NCI-H82 treated with DMSO at 0.1 percent for 48 hours (cell line): ENCODE measurements at regions not wholly inside any gene's neighbourhood (a gene's known extent, or its start where the extent isn't known, plus 50 kb on each side); places are given as distances from the start of the nearest gene placed in this dataset.
"Not testable (repeated sequence)": the region's sequence is repeated elsewhere in the genome, so short reads cannot be mapped to it uniquely, and the experiment has no call there.

Source experiments
- DNase-seq: peaks from one replicate; lab custom pipeline; 2025; ENCODE audit not compliant: unreplicated experiment; lab: John Stamatoyannopoulos, UW

DNA sequence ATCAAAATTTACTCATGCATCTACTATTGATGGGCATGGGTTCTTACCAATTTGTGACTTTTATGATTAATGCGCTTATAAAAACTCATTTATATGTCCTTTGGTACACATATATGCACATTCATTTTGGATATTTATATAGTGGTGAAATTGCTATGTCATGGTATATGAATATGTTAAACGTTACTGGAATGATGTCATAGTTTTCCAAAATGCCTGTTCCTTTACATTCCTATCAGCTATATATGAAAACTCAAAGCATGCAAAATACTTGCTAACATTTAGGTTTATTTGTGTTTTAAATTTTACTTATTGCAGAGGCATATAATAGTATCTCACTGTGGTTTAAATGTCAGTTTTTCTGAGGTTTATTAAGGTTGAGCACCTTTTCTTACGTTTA lies 1403.1 kb downstream of the HACE1 start:
- no peak for DNase-seq

DNA sequence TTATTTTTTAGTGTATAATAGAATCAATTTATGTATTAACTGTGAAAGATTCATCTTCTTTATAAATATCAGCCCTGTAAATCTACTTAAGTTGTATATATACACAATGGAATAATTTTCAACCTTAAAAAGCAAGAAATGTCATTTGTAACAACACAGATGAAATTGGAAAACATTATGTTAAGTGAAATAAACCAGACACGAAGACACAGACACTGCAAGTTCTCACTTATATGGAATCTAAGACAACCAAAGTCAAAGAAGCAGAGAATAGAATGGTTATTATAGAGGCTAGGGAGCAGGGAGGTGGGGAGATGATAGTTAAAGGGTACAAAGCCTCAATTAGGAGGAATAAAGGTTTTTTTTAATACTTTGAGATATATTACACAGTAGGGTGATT lies 1404.4 kb downstream of the HACE1 start:
- DNase-seq = no peak

DNA sequence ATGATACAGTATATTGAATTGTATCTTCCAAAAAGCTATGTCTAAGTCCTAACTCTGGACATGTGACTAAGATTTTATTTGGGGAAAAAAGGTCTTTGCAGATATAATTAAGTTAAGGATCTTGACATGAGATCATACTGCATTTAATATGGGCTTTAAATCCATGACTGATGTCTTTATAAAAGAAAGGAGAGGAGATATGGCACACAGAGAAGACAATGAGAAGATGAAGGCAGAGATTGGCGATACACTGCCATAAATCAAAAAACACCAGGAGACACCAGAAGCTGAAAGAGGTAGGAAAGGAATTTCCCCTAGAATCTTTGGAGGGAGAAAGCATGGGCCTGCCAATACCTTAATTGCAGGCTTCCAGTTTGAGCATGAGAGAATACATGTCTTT lies 1450.2 kb downstream of the HACE1 start:
- no peak for DNase-seq

DNA sequence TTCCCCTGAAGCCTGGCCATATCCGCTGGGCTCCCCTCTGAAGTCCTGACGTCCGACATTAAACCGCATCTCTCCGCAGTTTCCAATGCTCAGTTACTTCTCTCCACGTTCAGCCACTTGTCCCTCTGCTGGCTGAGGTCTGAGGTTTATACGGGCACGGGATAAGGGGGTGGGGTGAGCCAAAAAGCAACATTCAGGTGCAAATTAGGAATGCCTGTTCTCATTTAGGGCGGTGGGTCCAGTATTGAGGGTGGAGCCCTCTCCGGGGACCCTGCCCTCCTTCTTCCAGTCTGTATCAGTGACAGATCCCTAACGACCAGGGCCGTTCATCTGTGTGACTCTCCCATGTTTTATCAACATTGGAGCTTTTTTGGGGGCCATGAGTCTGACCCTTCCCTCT lies 1454.4 kb downstream of the HACE1 start:
- DNase-seq = no peak

DNA sequence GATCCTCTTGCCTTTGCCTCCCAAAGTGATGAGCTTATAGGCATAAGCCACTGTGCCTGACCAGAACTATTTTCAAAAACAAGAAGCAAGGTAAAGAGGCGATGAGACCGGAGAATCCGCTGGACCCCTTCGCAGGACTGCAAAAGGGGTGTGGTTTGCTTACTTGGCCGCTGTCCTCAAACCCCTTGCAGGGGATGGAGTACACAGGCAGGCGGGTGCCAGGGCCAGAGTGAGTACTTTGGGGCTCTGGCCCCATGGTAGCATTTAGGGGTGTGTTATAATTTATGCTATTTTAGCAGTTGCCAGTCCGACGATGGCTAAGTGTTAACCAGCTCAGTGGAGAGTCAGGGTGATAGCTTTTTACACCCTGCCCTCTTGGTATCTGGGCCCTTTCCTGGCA lies 1454.9 kb downstream of the HACE1 start:
- no peak for DNase-seq

DNA sequence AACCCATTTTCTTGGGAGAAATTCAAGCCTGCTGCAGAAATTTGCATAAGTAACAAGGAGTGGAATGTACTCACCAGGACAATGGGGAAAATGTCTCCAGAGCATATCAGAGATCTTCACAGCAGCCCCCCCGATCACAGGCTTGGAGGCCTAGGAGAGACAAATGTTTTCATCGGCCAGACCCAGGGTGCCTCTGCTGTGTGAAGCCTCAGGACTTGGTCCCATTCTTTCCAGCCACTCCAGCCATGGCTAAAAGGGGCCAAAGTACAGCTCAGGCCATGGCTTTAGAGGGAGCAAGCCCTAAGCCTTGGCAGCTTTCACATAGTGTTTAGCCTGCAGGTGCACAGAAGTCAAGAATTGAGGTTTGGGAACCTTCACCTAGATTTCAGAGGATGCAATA lies 1463.0 kb downstream of the HACE1 start:
- DNase-seq = no peak

DNA sequence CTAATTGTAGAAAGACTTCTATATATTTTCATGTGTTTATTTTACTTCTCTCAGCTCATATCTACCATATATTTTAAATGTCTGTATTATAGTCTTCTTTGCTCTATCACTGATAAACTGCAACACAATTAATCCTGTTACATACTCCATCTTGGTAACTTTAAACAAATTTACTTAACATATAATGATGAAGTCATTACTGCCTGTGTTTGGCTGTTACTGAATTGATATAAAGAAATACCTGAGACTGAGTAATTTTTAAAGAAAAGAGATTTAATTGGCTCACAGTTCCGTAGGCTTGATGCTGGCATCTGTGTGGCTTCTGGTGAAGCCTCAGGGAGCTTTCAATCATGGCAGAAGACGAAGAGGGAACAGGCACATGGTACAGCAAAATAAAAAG lies 1480.4 kb downstream of the HACE1 start:
- DNase-seq = no peak

DNA sequence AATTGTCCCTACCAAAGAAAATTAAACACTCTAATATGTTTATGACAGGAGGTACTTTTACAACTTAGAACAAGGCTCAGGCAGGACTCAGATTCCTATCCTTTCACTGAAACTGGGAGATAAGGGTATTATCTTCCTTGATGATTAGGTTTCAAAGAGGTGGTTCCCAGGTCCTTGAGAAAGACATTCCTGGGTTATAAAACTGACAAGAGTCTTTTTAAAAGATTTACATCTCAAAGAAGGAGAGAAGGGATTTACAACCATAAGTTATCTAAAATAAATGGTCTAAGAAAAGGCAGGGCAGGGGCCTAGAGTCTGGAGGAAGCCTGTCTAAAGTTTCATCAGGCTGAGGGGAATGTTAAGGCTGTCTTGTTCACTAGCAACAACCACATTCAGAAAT lies 1492.5 kb downstream of the HACE1 start:
- DNase-seq = no peak

DNA sequence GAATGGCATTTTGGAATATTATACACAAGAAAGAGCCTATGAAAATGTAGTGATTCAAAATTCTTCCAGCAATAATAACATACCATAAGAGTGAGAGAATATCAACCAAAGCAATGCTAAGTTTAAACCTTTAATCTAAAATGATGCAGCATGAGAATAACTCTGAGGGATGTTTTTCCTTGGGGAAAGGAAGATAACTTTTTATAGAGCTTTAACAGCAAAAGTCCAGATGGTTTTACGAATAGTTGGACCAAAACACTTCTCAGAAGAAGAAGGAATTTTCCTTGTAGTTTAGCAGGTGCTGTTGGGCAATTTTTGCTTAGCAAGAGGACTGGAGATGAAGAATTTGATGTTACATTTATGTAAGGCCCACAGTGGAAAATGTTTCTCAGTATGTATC lies 1503.2 kb downstream of the HACE1 start:
- DNase-seq = no peak

DNA sequence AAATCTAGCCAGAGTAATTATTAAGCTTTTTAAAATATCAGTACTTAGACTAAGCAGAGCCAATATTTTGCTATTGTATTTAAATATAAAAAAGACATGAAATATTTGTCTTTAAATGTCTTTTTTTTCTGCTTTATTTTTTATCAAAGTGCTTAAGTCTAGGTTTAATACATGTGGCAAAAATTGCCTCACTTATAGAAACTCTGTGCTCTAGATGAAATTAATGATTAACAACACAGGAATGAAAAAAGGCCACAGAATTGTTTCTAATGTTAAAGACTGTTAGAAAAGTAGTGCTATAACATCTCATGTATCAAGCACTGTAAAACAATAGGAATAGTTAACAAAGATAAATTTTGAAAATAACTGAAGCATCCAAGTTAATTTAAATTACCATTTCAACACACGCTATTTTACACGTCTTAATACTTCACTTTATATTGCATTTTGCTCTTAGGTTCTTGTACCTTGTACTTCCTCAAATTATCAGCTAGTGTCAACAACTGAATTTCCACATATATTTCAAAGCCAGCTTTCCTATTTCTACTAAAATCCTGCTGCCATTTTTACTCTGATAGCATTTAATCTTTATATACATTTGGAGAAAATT lies 1515.1 kb downstream of the HACE1 start:
- DNase-seq = no peak

DNA sequence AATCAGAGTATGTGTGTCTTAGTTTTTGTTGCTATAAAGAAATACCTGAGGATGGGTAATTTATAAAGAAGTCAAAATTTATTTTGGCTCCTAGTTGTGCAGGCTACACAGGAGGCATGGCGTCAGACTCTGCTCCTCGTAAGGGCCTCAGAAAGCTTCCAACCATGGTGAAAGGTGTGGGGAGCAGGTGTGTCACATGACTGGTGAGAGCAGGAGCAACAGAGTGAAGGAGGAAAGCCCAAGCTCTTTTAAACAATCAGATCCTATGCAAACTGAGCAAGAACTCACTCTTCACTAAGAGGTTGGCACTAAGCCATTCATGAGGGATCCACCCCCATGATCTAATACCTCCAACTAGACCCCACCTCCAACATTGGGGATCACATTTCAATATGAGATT lies 1524.3 kb downstream of the HACE1 start:
- no peak for DNase-seq

DNA sequence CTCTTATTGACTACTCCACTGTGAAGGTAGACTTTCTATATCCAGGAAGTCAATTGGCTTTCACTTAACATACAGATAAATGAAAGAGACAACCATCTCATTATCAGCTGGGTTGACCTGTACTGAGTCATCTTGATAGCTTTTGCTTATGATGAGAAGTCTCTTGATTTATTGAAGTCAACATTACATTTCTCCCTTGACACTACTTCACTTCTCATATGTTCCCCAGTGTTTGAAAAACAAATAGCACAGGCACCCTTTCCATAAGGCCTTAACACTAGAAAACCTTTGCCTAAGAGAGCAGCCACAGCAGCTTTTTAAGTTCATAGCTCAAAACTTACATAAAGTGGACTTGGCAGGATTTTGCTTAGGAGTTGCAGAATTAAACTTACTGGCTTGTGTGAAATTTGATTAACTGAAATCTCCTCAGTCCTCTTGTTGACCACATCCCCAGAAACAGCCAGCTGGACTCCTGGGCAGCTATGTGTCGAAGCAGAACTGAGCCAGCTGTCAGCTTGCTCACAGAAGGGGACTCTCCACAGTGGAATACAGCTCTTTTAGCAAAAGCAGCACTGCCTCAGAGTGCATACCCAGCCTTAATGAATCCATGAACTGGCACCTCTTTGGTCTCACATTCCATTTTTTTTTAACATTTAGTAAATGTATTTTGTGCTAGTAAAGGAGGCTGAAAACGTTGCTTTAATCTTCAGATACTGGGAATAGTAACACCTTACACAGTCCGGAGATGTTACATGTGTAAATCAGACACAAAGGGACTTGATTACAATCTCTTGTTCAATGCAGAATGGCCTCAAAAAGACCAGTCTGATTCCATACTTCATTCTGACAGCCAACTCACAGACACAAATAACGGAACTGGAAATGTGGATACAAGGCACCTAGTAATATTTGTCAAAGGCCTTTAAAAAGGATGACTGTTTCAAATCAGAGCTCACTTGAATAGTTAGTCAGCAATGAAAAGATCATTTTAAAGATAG lies 1532.7 kb downstream of the HACE1 start:
- peak; percentile 44 for DNase-seq

DNA sequence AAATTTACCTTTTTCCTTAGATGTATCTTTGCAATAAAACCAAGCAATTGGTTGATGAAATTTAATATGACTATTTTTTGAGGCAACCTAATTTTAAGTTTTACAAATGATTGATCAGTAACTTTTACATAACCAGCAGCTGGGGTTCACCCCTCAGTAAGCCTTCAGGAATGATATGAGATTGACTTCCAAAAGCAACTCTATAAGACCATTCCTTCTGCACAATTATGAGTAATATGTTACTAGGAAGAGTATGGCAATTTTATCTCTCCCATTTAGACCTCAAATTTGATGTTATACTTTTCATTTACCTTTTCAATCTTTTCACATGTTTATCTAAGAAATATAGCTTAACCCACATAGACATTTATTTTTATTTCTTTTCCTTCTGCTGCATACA lies 1546.3 kb downstream of the HACE1 start:
- no peak for DNase-seq

DNA sequence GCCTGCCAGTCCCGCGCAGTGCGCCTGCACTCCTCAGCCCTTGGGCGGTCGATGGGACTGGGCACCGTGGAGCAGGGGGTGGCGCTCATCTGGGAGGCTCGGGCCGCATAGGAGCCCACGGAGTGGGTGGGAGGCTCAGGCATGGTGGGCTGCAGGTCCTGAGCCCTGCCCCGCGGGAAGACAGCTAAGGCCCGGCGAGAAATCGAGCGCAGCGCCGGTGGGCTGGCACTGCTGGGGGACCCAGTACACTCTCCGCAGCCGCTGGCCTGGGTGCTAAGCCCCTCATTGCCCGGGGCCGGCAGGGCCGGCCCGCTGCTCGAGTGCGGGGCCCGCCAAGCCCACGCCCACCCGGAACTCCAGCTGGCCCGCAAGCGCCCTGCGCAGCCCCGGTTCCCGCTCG lies 1565.3 kb downstream of the HACE1 start:
- DNase-seq = not testable (repeated sequence)

DNA sequence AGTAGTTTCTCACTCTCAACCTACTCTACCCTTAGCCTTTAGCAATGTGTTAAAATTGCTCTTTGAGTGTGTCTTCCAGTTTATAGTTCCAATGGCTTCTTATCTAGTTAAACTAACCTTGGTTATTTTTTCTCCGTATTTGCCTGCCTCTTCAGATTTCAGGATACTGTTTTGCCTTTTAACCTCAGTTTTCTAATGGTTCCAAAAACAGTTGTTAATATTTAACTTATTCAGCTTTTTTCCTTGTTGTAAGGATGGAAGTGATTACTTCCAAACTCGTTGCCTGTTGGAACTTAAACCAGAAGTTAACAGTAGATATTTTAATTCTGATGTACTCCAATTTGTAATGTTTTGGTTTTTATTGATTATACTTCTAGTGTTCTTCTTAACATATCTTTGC lies 1574.9 kb downstream of the HACE1 start:
- DNase-seq = no peak

DNA sequence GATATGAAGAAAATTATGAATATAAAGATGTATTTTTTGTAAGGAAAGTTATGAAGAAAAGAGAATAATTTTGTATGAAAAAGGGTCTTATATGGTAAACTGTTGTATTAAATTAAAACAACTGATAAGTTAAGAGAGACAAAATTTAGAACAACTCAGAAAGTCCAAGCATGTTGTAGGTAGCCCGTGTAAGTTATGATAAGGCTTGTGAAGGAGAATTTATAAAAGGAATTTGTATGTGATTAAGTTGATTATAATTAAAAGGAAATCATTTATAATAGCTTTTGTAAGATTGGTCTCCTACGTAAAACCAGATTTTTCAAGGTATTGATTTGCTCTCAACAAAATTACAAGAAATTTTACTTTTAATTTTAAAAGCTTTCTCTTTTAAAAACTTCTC lies 1579.3 kb downstream of the HACE1 start:
- DNase-seq = no peak

DNA sequence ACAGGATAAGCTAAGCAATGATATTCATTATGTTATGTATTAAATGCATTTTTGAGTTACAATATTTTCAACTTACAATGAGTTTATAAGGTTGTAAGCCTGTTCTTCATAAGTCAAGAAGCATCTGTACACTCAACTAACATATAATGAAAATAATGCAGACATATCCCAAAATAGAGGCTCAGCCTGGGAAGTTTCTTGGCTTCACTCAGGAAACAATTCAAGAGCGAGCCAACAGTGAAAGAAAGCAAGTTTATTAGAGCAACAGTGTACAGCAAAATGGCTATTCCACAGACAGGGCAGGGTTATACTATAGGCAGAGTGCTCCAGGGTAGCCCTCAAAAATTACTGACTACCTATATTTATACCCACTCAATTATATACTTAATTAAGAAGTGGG lies 1581.8 kb downstream of the HACE1 start:
- no peak for DNase-seq

DNA sequence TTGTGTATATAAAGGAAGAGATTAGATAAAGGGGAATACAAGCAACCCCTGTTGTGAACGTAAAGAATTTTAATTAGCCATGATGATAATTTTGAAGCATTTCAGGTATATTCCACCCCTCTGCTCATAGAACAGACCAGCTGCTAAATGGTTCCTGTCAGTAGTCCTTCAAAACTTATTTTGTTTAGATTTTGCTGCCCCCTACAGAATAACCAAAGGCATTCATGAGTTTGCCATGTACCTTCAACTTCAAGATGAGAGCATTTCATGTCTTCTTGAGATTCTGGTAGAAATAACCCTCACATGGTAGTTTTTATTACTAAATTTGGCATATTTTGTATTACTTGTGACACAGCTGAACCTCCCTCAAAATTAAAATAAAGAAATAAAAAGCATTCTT lies 1586.7 kb downstream of the HACE1 start:
- DNase-seq = peak; percentile 35

DNA sequence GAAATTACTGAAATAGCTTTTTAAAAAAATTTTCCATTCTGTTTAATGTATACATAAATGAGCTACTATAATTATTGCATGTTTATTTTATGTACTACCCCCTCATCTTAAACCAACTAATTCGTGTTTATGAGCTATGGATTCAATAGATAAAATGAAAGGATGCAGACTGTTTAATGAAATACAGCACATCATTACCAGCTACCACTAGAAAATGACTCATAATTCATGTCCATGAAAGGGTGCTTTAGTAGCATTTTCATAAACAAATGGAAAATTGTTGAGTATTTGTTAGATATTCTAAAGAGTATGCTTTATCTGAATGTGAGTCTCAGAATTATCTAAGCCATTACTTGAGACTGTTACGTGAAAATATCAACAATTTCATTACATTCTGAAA lies 1590.1 kb downstream of the HACE1 start:
- DNase-seq = no peak

DNA sequence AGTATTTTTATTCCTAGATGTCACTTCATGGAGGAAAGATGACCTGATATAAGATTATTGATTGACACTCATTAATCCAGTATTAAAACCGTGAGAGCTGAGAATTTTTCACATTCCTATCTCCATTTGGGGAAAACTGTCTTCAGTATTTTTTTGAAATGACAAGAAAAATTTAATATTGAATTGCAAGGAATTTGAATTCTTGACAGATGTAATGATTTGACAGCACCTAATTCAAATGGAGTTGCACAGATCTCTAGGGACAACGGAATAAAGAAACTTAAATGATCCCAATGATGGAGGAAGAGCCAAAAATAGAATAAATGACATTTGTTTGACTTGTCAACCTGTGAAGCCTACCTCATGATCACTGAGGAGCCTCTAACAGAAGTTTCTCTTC lies 1591.4 kb downstream of the HACE1 start:
- DNase-seq = no peak

DNA sequence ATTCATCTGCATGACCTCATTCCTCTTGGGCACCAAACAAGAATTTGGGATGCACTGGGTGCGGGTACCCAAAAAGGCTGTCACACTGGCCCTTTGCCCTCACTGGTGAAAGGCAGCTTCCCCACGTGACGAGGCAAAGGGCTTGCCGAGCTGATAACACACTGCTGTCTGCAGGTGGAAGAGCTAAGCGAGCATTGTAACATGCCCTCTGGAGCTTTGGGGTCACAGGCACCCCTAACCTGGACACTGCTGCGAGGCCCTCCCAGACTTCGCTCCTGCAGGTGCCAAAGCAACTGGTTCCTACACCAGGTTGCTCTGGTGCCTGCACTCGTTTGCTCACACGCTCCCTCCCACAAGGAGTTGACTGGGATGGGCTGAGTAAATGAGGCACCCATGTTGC lies 1595.7 kb downstream of the HACE1 start:
- no peak for DNase-seq

DNA sequence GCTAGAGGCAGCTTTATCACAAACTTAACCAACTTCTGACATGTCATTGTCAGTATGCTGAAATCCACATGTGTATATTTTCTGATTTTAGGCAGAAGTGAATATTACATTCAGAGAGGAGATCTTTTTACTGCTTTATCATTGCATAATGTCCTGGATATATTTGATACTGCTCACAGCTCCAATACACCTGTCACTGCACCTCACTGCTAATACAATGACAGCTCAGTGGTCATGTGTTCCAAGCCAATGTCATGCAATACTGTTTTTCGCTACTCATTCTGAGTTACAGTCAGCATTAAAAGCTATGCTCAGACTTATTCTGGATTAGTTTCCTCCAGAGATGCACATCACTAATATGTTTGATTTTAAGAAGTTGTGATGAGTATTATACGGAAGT lies 1604.6 kb downstream of the HACE1 start:
- DNase-seq = no peak

DNA sequence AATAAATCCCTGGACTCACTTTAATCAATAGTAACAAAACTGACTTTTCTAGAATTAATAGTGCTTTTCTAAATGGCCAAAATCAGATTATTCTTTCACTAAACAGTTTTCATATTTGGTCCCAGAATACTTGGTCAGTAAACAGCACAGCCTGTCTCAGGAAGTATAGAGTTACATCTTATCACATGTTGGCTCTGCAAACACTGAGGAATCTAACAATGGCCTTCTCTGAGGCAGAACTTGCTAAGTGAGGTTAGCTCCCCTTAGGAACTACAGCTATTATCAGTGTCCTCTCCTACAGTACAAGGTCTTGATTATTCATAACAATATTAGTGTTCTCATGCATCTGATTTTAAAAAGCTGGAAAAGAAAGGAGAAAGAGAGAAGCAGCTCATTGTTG lies 1622.8 kb downstream of the HACE1 start:
- no peak for DNase-seq
